CD14-positive monocyte (primary cell): ENCODE measurements at regions not wholly inside any gene's neighbourhood (a gene's known extent, or its start where the extent isn't known, plus 50 kb on each side); places are given as distances from the start of the nearest gene placed in this dataset.

Source experiments
- DNase-seq, 3 donors: peaks; one replicate each; pipeline ENCODE4 v3.0.0-alpha.2; 2011 to 2022
- H2AFZ ChIP-seq: 2 replicates; pipeline ENCODE4 v1.6.0; 2012; ENCODE audit warnings: mild to moderate bottlenecking, low read depth, low read length, inconsistent platforms; ENCODE audit not compliant: insufficient read depth, poor library complexity, severe bottlenecking
- H3K27ac ChIP-seq, 2 donors: 1 replicate in 1 of 2; 2 replicates in 1 of 2; pipeline ENCODE4 v1.5.1; 2012 to 2013; ENCODE audit warnings: low read length in 2 of 2, control low read depth in 1 of 2, inconsistent platforms in 1 of 2, low read depth in 1 of 2, mild to moderate bottlenecking in 1 of 2
- H3K27me3 ChIP-seq, 2 donors: one replicate each; pipeline versions ENCODE4 v1.6.0 to v1.6.1; 2011 to 2013; ENCODE audit warnings: low read length in 2 of 2; ENCODE audit not compliant: control insufficient read depth in 2 of 2, insufficient read depth in 2 of 2
- H3K36me3 ChIP-seq, 2 donors: replicated peaks in 1 of 2; 1 replicate in 1 of 2; 2 replicates in 1 of 2; pipeline versions ENCODE4 v1.5.1 to v1.6.1; 2012 to 2013; ENCODE audit warnings: low read length in 2 of 2, control low read depth in 1 of 2, inconsistent platforms in 1 of 2, mild to moderate bottlenecking in 1 of 2; ENCODE audit not compliant: insufficient read depth in 2 of 2, control insufficient read depth in 1 of 2
- H3K4me1 ChIP-seq, 2 donors: 1 replicate in 1 of 2; 2 replicates in 1 of 2; pipeline versions ENCODE4 v1.5.1 to v1.6.1; 2012 to 2013; ENCODE audit warnings: low read length in 2 of 2, control low read depth in 1 of 2, inconsistent platforms in 1 of 2, mild to moderate bottlenecking in 1 of 2, moderate library complexity in 1 of 2; ENCODE audit not compliant: insufficient read depth in 2 of 2, control insufficient read depth in 1 of 2
- H3K4me2 ChIP-seq: replicated peaks from 2 replicates; pipeline ENCODE3; 2012; ENCODE audit warnings: low read length, moderate library complexity, mild to moderate bottlenecking; ENCODE audit not compliant: poor library complexity, severe bottlenecking; ENCODE audit errors: extremely low read depth
- H3K4me3 ChIP-seq, 3 experiments: fragments of 200-600 bp in 1 of 3; sonication (generic) in 1 of 3; replicated peaks in 1 of 3; 1 replicate in 2 of 3; 2 replicates in 1 of 3; pipeline ENCODE4 v1.5.1; 2011 to 2013; ENCODE audit warnings: low read length in 3 of 3, mild to moderate bottlenecking in 3 of 3, control low read depth in 2 of 3, low read depth in 2 of 3, inconsistent platforms in 1 of 3, moderate library complexity in 1 of 3
- H3K79me2 ChIP-seq: 2 replicates; pipeline ENCODE4 v1.6.0; 2012; ENCODE audit warnings: mild to moderate bottlenecking, control low read depth, inconsistent platforms, low read length, moderate library complexity; ENCODE audit not compliant: insufficient read depth
- H3K9ac ChIP-seq: 2 replicates; pipeline ENCODE4 v1.6.0; 2017; ENCODE audit warnings: low read length, mild to moderate bottlenecking; ENCODE audit not compliant: insufficient read depth, poor library complexity, severe bottlenecking
- H3K9me3 ChIP-seq, 2 donors: replicated peaks in 1 of 2; 1 replicate in 1 of 2; 2 replicates in 1 of 2; pipeline versions ENCODE4 v1.5.1 to v1.6.1; 2012 to 2013; ENCODE audit warnings: low read length in 2 of 2, control low read depth in 1 of 2; ENCODE audit not compliant: control insufficient read depth in 1 of 2, insufficient read depth in 1 of 2
- H4K20me1 ChIP-seq: 2 replicates; pipeline ENCODE4 v1.6.0; 2012; ENCODE audit warnings: mild to moderate bottlenecking, low read length, control low read depth, moderate library complexity; ENCODE audit not compliant: insufficient read depth
- H3K27ac Mint-ChIP-seq, 7 donors: one replicate each; pipeline ENCODE4 v1.8.0; 2020; ENCODE audit warnings: mild to moderate bottlenecking in 7 of 7, mixed read lengths in 7 of 7, moderate library complexity in 6 of 7, inconsistent platforms in 2 of 7
- H3K27me3 Mint-ChIP-seq, 3 donors: one replicate each; pipeline ENCODE4 v1.8.0; 2021 to 2022; ENCODE audit warnings: low read depth in 3 of 3, mild to moderate bottlenecking in 3 of 3, mixed read lengths in 3 of 3, moderate library complexity in 3 of 3, inconsistent platforms in 1 of 3
- H3K36me3 Mint-ChIP-seq, 2 donors: one replicate each; pipeline ENCODE4 v1.8.0; 2020; ENCODE audit warnings: mixed read lengths in 2 of 2, inconsistent platforms in 1 of 2, mild to moderate bottlenecking in 1 of 2
- H3K4me1 Mint-ChIP-seq: one replicate; pipeline ENCODE4 v1.8.0; 2020; ENCODE audit warnings: mild to moderate bottlenecking, mixed read lengths
- H3K4me3 Mint-ChIP-seq, 2 donors: one replicate each; pipeline ENCODE4 v1.8.0; 2020; ENCODE audit warnings: mild to moderate bottlenecking in 2 of 2, mixed read lengths in 2 of 2, moderate library complexity in 1 of 2
- H3K9me3 Mint-ChIP-seq, 7 donors: one replicate each; pipeline ENCODE4 v1.8.0; 2020 to 2022; ENCODE audit warnings: mixed read lengths in 7 of 7, mild to moderate bottlenecking in 6 of 7, moderate library complexity in 6 of 7, inconsistent platforms in 2 of 7
- CTCF ChIP-seq: fragments of 200-600 bp; IDR thresholded peaks from one replicate; pipeline ENCODE4 v1.8.0; 2022; ENCODE audit warnings: antibody characterized with exemption, mild to moderate bottlenecking
- WGBS: methylation state at CpG from one replicate; pipeline ENCODE4 v1.1.5; 2013; ENCODE audit warnings: missing lambda C conversion rate; ENCODE audit not compliant: insufficient coverage; 5-methylcytosine and 5-hydroxymethylcytosine counted together
- intact Hi-C, 2 donors: fragments of 100-400 bp; cut with micrococcal nuclease; formaldehyde crosslinking; loops; one replicate each; pipeline versions ENCODE4 v1.15.0 to v1.15.1; 2023

DNA sequence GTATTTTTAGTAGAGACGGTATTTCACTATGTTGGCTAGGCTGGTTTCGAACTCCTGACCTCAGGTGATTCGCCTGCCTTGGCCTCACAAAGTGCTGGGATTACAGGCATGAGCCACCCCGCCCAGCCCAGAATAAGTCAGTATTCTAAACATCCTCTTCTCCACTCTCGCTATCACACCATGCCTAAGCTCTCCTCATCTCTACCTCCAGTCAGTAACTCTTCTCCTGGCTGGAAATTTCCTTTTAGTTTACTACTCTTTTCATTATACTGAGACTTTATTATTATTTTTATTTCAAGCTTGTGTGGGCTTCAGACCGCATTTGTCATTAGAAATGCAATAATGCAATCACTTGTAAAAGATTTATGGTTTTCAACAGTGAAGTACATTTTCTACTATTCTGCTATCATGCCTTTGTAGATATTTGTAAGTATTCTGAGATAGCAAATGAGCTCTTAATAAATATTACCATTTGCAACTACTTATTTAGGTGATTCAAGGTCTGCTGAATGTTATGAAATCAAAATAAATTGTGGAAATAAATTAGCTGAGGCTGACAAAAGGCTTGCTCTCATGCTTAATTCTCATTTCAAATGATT, 617.3 kb upstream of the GOT2 start:
- Histone ChIP-seq H3K9ac (no peak overlapping the region), H3K4me1 (no peaks in the 10 kb centered on the region), H3K4me2 (no peak overlapping the region), H3K9me3 (peaks cover 0 to 3% of the 10 kb centered on the region in 2 donors), H3K36me3 (no peaks in the 10 kb centered on the region), H3K27me3 (no peaks in the 10 kb centered on the region), H3K27ac (no peak overlapping the region), H4K20me1 (no peaks in the 10 kb centered on the region), H3K4me3 (no peak overlapping the region), H3K79me2 (no peaks in the 10 kb centered on the region), H2AFZ (no peak overlapping the region)
- H3K9me3 Mint-ChIP-seq: peaks cover 0 to 5% (median 3%) of the 10 kb centered on the region in 7 donors
- H3K4me3 Mint-ChIP-seq: no peak overlapping the region
- no peak overlapping the region for H3K27ac Mint-ChIP-seq
- no peaks in the 10 kb centered on the region for H3K36me3 Mint-ChIP-seq
- no peaks in the 10 kb centered on the region for H3K4me1 Mint-ChIP-seq
- no peak for DNase-seq
- 100% methylated on average over 4 of the region's 6 CpGs for WGBS
- H3K27me3 Mint-ChIP-seq: peaks cover 0 to 4% (median 0%) of the 10 kb centered on the region in 3 donors
- no peak for TF ChIP-seq CTCF
- intact Hi-C loops: no loop called here

GRCh38 chr16:59350670-59351069, 616.6 kb upstream of the GOT2 start:
- no peaks in the 10 kb centered on the region for H3K27me3 ChIP-seq
- H3K4me1 Mint-ChIP-seq: no peaks in the 10 kb centered on the region
- H3K79me2 ChIP-seq: no peaks in the 10 kb centered on the region
- no CpG with 5 or more reads among the region's 2 CpGs for WGBS
- H3K36me3 ChIP-seq: no peaks in the 10 kb centered on the region
- H3K4me3 ChIP-seq: no peak overlapping the region
- no peaks in the 10 kb centered on the region for H4K20me1 ChIP-seq
- no peak for TF ChIP-seq CTCF
- no peak overlapping the region for H3K27ac ChIP-seq
- no peak overlapping the region for H3K27ac Mint-ChIP-seq
- no peak overlapping the region for H3K4me3 Mint-ChIP-seq
- DNase-seq: no peak
- intact Hi-C loops: no loop called here
- no peak overlapping the region for H3K9ac ChIP-seq
- peaks cover 0 to 5% (median 3%) of the 10 kb centered on the region in 7 donors for H3K9me3 Mint-ChIP-seq
- peaks cover 0 to 3% of the 10 kb centered on the region in 2 donors for H3K9me3 ChIP-seq
- no peak overlapping the region for H2AFZ ChIP-seq
- H3K4me1 ChIP-seq: no peaks in the 10 kb centered on the region
- H3K4me2 ChIP-seq: no peak overlapping the region
- no peaks in the 10 kb centered on the region for H3K36me3 Mint-ChIP-seq
- peaks cover 0 to 4% (median 0%) of the 10 kb centered on the region in 3 donors for H3K27me3 Mint-ChIP-seq
